Endothelial cell (in vitro differentiated cells): ENCODE measurements at regions not wholly inside any gene's neighbourhood (a gene's known extent, or its start where the extent isn't known, plus 50 kb on each side); places are given as distances from the start of the nearest gene placed in this dataset.

Experiments
- DNase-seq: peaks from one replicate; pipeline ENCODE4 v3.0.0; 2021; ENCODE audit warnings: low spot score
- H3K27ac Mint-ChIP-seq: one replicate; pipeline ENCODE4 v1.8.0; 2021; ENCODE audit warnings: mixed read lengths, inconsistent platforms; ENCODE audit not compliant: unreplicated experiment
- H3K27me3 Mint-ChIP-seq: one replicate; pipeline ENCODE4 v1.8.0; 2021; ENCODE audit warnings: mild to moderate bottlenecking, moderate library complexity, mixed read lengths, inconsistent platforms; ENCODE audit not compliant: unreplicated experiment
- H3K36me3 Mint-ChIP-seq: one replicate; pipeline ENCODE4 v1.8.0; 2021; ENCODE audit warnings: mild to moderate bottlenecking, low read depth, mixed read lengths, inconsistent platforms; ENCODE audit not compliant: unreplicated experiment
- H3K4me1 Mint-ChIP-seq: one replicate; pipeline ENCODE4 v1.8.0; 2021; ENCODE audit warnings: mild to moderate bottlenecking, mixed read lengths, inconsistent platforms; ENCODE audit not compliant: unreplicated experiment
- H3K4me3 Mint-ChIP-seq: one replicate; pipeline ENCODE4 v1.8.0; 2021; ENCODE audit warnings: mild to moderate bottlenecking, mixed read lengths, inconsistent platforms; ENCODE audit not compliant: unreplicated experiment
- H3K9me3 Mint-ChIP-seq: one replicate; pipeline ENCODE4 v1.8.0; 2021; ENCODE audit warnings: mixed read lengths, inconsistent platforms; ENCODE audit not compliant: unreplicated experiment
- CTCF ChIP-seq: fragments of 200-600 bp; sonication (generic); IDR thresholded peaks from one replicate; pipeline ENCODE4 v1.5.0; 2021; ENCODE audit warnings: antibody characterized with exemption; ENCODE audit not compliant: unreplicated experiment

- no peak for DNase-seq
- H3K27ac Mint-ChIP-seq: no peak overlapping the region
- no peaks in the 10 kb centered on the region for H3K36me3 Mint-ChIP-seq
- no peaks in the 10 kb centered on the region for H3K9me3 Mint-ChIP-seq
- H3K4me3 Mint-ChIP-seq: no peak overlapping the region
- no peak for TF ChIP-seq CTCF
- H3K27me3 Mint-ChIP-seq: peaks cover 1% of the 10 kb centered on the region
- peaks cover 38% of the 10 kb centered on the region for H3K4me1 Mint-ChIP-seq
Measured at GRCh38 chr14:89575386-89576061, 158.5 kb upstream of the FOXN3 start.

GRCh38 chr14:89574420-89574819 lies 157.4 kb upstream of the FOXN3 start:
- TF ChIP-seq CTCF: no peak
- H3K4me1 Mint-ChIP-seq: peaks cover 40% of the 10 kb centered on the region
- peaks cover 2% of the 10 kb centered on the region for H3K36me3 Mint-ChIP-seq
- H3K27me3 Mint-ChIP-seq: peaks cover 1% of the 10 kb centered on the region
- DNase-seq: no peak
- H3K4me3 Mint-ChIP-seq: no peak overlapping the region
- H3K27ac Mint-ChIP-seq: no peak overlapping the region
- no peaks in the 10 kb centered on the region for H3K9me3 Mint-ChIP-seq

- no peak overlapping the region for H3K27ac Mint-ChIP-seq
- H3K9me3 Mint-ChIP-seq: no peaks in the 10 kb centered on the region
- DNase-seq: no peak
- H3K4me3 Mint-ChIP-seq: no peak overlapping the region
- TF ChIP-seq CTCF: no peak
- peaks cover 5% of the 10 kb centered on the region for H3K36me3 Mint-ChIP-seq
- peaks cover 2% of the 10 kb centered on the region for H3K27me3 Mint-ChIP-seq
- H3K4me1 Mint-ChIP-seq: peaks cover 40% of the 10 kb centered on the region
Measured at GRCh38 chr14:89573399-89573657, 156.3 kb upstream of the FOXN3 start.

GRCh38 chr14:89572596-89573398 lies 155.8 kb upstream of the FOXN3 start:
- DNase-seq: no peak
- Mint-ChIP-seq H3K27me3 (peaks cover 6% of the 10 kb centered on the region), H3K4me1 (peaks cover 37% of the 10 kb centered on the region), H3K4me3 (no peak overlapping the region), H3K27ac (no peak overlapping the region), H3K36me3 (peaks cover 5% of the 10 kb centered on the region), H3K9me3 (no peaks in the 10 kb centered on the region)
- TF ChIP-seq CTCF: no peak

GRCh38 chr14:89571491-89571890 lies 154.5 kb upstream of the FOXN3 start:
- Mint-ChIP-seq H3K4me1 (peaks cover 35% of the 10 kb centered on the region), H3K27me3 (peaks cover 6% of the 10 kb centered on the region), H3K4me3 (no peak overlapping the region), H3K9me3 (no peaks in the 10 kb centered on the region), H3K36me3 (peaks cover 5% of the 10 kb centered on the region), H3K27ac (no peak overlapping the region)
- DNase-seq: no peak
- no peak for TF ChIP-seq CTCF
